ENCODE measurements at regions not wholly inside any gene's neighbourhood (a gene's known extent, or its start where the extent isn't known, plus 50 kb on each side); places are given as distances from the start of the nearest gene placed in this dataset.
"Not testable (repeated sequence)": the region's sequence is repeated elsewhere in the genome, so short reads cannot be mapped to it uniquely, and the experiment has no call there.

- DNase-seq = no peak
Observed at GRCh38 chr6:166722785-166723184, 95.7 kb upstream of the RPS6KA2 start.

GRCh38 chr6:166721576-166721975 is 94.5 kb upstream of the RPS6KA2 start:
- DNase-seq = no peak

- no peak for DNase-seq
Observed at GRCh38 chr6:166720856-166721255, 93.8 kb upstream of the RPS6KA2 start.

GRCh38 chr6:166719019-166719418 is 92.0 kb upstream of the RPS6KA2 start:
- DNase-seq = no peak

GRCh38 chr6:166718516-166718915 is 91.5 kb upstream of the RPS6KA2 start:
- no peak for DNase-seq

GRCh38 chr6:166716910-166717617 is 90.0 kb upstream of the RPS6KA2 start:
- no peak for DNase-seq

GRCh38 chr6:166715992-166716391 is 88.9 kb upstream of the RPS6KA2 start:
- no peak for DNase-seq

GRCh38 chr6:166715065-166715464 is 88.0 kb upstream of the RPS6KA2 start:
- no peak for DNase-seq

- DNase-seq = no peak
Observed at GRCh38 chr6:166714581-166714980, 87.5 kb upstream of the RPS6KA2 start.

GRCh38 chr6:166714187-166714510 is 87.1 kb upstream of the RPS6KA2 start:
- no peak for DNase-seq

GRCh38 chr6:166713434-166714186 is 86.6 kb upstream of the RPS6KA2 start:
- peak; percentile 12 for DNase-seq

GRCh38 chr6:166712286-166713228 is 85.5 kb upstream of the RPS6KA2 start:
- DNase-seq = peak; percentile 13

- DNase-seq = no peak
Observed at GRCh38 chr6:166710084-166710483, 83.0 kb upstream of the RPS6KA2 start.

- DNase-seq = no peak
Observed at GRCh38 chr6:166708460-166708859, 81.4 kb upstream of the RPS6KA2 start.

- DNase-seq = peak; percentile 15
Observed at GRCh38 chr6:166707045-166707444, 80.0 kb upstream of the RPS6KA2 start.

- no peak for DNase-seq
Observed at GRCh38 chr6:166705069-166705468, 78.0 kb upstream of the RPS6KA2 start.

- no peak for DNase-seq
Observed at GRCh38 chr6:166704171-166704570, 77.1 kb upstream of the RPS6KA2 start.

GRCh38 chr6:166703149-166703710 is 76.2 kb upstream of the RPS6KA2 start:
- DNase-seq = no peak

GRCh38 chr6:166701424-166701823 is 74.4 kb upstream of the RPS6KA2 start:
- not testable (repeated sequence) for DNase-seq

- not testable (repeated sequence) for DNase-seq
Observed at GRCh38 chr6:166700871-166701270, 73.8 kb upstream of the RPS6KA2 start.

GRCh38 chr6:166697113-166697512 is 70.1 kb upstream of the RPS6KA2 start:
- no peak for DNase-seq

GRCh38 chr6:166693880-166694279 is 66.8 kb upstream of the RPS6KA2 start:
- no peak for DNase-seq
